Hematopoietic multipotent progenitor cell treated with erythropoietin and hydrocortisone succinate and interleukin-3 and kit ligand, for 8 days (in vitro differentiated cells): ENCODE measurements at regions not wholly inside any gene's neighbourhood (a gene's known extent, or its start where the extent isn't known, plus 50 kb on each side); places are given as distances from the start of the nearest gene placed in this dataset.
A peak's percentile ranks its signal among the peaks of the same experiment; 100 is the strongest.

Experiments
- DNase-seq: peaks from one replicate; pipeline ENCODE4 v3.0.0-alpha.2; 2015

- DNase-seq, result no peak
Observed at GRCh38 chrX:15191830-15192229, 78.1 kb downstream of the ASB9 start.

- DNase-seq, result no peak
Observed at GRCh38 chrX:15188039-15188438, 81.8 kb downstream of the ASB9 start.

DNA sequence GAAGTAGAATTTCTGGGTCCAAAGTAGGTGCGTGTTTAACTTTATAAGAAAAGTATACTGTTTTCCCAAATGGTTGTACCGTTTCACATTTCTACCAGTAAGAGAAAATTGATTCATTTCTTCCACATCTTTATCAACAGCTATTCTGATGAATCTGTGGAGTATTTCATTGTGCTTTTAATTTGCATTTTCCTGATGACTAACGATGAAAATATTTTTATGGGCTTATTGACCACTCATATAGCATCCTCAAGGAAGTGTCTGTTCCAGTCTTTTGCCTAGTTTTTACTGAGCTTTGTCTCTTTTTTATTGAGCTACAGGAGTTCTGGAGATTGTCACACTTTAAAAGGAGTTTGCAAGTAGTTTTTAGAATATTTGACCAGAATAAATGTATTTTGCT is 92.6 kb downstream of the ASB9 start:
- no peak for DNase-seq

GRCh38 chrX:15173411-15173810 is 96.5 kb downstream of the ASB9 start:
- DNase-seq, result no peak

DNA sequence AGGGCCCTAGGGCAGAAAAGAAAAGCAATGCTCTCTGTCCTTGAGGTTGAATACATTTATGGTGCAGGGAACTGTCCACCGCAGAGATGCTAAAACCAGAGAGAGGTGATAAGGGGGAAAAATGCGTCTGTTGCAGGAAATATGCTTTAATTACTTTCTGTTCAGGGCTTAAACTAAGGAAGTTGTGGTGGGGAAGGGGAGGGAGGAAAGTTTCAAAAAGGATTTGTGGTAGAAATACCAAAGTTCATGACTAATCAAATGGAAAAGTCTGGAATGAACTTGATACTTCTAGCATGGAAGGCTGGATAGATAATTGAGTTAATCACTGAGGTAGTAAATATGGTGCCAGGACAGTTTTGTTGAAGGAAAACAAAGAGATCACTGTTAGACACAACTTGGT is 99.0 kb downstream of the ASB9 start:
- no peak for DNase-seq

DNA sequence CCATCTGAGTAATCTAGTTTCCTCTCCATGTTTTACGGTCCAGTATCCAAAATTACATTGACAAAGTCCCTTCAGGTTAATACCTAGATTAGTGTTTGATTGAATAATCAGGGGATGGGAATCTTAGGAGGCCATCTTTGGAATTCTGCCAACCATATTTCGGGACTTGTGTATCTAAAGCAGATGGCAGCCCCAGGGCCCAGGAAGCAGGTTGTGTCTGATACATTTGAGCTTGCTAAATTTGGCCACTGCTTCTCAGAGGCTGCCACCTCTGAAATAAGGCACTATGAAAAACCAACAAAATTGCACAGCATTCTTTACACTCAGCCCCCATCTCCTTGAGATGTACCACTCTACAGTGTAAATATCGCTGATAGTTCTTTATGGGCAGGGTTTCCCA is 102.1 kb downstream of the ASB9 start:
- no peak for DNase-seq

- DNase-seq, result peak; percentile 1
Observed at GRCh38 chrX:15165832-15166231, 104.1 kb downstream of the ASB9 start.

DNA sequence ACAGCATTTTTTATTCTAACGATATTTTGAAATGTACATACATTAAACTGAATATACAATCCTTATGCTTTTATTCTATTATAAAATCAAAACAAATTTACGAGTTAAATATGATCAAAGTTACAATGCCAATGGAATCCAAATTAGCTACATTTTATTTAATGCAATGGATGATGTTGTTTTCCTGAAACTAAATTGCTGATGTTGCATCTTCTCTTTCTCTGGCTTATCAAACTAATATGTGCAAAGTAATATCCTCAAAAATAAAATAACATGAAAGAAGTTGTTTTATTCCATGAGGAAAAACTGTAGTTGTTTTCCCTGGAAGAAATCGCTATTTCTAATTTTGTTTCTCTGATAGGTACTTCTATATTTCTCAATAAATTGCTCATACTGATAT is 106.8 kb downstream of the ASB9 start:
- no peak for DNase-seq

GRCh38 chrX:15160558-15161095 is 109.3 kb downstream of the ASB9 start:
- no peak for DNase-seq

DNA sequence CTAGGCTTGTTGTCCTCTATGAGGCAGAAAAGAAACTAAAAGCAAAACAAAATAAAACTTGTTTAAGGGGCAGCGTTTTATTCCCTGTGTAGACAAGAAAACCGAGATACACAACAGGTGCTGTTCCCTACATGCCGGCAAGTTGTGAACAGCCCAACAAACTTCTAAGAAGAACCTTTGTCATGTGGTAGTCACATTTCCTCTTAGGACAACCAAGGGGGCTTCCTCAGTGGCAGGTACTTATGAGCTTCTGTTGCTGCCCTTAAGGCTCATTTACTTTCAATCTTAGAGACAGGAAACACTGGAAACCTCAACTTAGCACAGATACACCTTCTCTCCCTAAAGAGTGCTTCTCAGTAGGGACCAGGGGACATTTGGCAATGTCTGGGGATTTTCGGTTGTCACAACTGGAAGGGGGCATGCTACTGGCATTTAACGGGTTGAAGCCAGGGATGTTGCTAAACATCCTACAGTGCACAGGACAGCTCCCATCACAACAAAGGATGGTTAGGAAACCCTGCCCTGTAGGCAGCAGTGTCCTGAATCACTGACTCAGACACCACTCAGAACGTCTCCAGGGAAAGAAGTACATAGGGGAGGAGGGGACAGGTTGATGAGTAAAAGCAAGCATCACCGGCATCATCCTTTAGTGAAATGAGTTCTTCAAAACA is 111.0 kb downstream of the ASB9 start:
- no peak for DNase-seq

GRCh38 chrX:15158350-15158735 is 111.5 kb downstream of the ASB9 start:
- no peak for DNase-seq

DNA sequence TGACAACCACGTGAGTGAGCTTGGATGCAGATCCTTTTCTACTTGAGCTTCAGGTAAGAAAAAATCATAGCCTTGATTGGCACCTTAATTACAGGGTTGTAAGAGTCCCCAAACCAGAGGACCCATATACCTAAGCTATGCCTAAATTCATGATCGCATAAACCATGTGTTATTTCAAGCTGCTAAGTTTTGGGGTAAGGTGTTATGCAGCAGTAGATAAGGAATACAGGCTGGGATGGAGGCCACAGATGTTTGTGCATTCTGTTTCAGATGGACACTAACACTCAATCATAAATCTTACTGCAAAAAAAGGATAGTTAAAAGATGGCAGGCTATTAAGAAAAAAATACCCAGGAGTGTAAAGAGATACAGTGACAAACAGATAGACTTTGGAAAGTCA is 112.3 kb downstream of the ASB9 start:
- DNase-seq, result no peak

DNA sequence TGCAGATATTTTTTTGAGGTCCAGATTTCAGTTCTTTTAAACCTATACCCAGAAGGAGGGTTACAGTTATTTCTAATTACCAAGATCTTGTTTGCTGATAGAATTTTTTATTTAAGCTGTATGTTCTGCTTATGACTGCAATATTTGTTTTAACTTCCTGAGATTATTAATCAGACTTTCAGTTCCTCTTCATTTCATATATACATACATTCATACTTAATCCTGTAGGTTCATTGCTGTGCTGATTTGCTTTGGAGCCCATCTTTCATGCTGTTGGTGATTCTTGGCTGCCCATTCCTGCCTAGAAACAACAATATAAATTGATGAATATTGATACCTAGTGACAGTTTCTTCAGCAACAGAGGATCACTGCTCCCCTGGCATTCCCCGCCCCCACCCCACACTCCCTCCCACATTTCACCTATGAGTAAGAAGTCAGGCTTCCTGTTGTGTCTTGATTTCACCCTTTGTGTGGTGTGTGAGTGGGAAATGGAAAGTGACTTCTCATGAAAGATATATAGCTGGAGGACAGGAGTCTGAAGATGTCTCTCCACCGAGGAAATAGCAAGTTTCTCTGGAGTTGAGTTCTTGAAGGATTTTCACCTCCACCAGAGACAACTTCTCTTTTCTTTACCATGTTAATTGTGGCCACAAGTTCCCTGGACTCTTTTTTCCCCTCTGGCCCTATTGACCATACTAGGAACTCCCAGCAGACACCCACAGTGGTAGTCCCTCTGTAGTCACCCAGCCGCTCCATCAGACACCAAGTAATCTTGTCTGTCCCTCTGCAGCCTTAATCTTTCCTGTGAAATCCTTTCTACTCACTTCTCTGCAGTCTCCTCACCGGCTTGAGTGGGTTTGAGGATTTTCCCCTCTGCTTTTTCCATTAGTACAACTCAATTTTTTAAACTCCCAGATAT is 118.4 kb downstream of the ASB9 start:
- no peak for DNase-seq

DNA sequence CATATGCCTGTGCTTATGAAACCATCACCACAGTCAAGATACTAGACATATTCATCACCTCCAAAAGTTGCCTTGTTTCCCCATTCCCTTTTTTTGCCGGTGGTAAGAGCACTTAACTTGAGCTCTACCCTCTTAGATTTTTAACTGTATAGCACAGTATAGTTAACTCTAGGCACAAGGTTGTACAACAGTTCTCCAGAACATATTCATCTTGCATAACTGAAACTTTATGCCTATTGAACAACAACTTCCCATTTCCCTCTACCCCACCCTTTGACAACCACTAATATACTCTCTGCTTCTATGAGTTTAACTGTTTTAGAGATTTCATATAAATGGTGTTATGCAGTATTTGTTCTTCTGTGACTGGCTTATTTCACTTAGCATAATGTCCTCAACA is 119.3 kb downstream of the ASB9 start:
- no peak for DNase-seq

DNA sequence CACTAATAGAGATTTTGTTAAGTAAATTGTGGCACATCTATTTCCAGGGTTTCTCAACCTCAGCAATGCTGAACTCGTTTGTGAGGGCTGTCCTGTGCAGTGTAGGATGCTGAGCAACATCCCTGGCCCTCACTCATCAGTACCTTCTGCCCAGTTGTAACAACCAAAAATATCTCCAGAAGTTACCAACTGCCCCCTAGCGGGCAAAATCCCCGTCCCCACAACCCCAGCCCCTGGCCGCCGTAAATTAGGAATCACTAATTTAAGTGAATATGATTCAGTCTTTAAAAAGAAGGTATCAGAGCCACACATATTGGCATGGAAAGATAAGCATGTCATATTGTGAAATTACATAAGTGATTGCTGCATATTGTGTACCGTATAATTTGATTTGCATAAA is 123.4 kb downstream of the ASB9 start:
- no peak for DNase-seq

DNA sequence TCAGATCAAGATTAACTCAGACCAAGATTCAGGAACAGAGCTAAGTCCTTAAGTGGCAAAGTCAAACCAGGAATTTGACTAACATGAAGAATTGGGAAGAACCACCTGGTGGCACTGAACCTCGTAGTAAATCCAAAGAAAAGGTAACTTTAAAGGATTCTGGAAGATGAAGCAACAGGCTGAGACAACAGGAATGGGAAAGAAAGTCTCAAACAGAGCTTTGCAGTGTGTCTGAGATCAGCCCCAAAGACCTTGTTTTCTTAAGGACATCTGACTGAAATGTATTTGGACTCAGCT is 126.1 kb downstream of the ASB9 start:
- no peak for DNase-seq

GRCh38 chrX:15143050-15143824 is 126.6 kb downstream of the ASB9 start:
- peak; percentile 32 for DNase-seq

GRCh38 chrX:15142084-15142715 is 127.7 kb downstream of the ASB9 start:
- DNase-seq, result no peak

- DNase-seq, result no peak
Observed at GRCh38 chrX:15136795-15137194, 133.1 kb downstream of the ASB9 start.

- DNase-seq, result no peak
Observed at GRCh38 chrX:15129412-15129811, 140.5 kb downstream of the ASB9 start.

DNA sequence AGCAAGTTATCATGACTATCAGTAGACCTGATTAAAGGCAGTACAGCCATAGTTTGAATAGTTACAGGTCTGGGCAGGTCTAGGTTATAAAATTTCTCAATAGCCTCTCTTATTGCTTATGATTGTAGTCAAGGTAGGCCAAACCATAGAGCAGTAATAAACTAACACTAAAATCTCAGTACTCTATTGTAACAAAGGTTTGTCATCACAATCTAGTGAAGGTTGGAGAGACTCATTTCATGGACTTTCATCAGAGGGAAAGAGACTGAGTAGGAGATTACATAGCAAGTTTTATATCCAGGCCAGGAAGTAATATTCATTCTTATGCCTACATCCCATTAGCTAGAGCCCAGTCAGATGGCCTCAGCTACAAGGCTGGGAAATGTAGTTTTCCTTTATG is 141.0 kb downstream of the ASB9 start:
- DNase-seq, result no peak

DNA sequence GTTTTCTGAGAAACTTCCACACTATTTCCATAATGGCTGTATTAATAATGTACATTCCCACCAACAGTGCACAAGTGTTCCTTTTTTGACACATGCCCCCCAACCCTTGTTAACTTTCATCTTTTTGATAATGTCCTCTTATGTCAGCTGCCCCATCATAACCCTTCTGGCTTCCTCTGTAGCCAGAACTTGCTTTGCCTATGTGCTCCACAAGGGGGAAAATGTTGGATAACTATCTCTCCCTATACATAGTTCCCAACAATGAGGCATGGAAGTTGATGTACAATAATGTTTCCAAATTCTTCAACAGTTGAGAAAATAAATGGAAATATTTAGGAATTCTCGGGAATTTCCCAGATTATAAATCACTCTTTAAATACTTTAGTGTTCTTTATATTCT is 142.9 kb downstream of the ASB9 start:
- no peak for DNase-seq

DNA sequence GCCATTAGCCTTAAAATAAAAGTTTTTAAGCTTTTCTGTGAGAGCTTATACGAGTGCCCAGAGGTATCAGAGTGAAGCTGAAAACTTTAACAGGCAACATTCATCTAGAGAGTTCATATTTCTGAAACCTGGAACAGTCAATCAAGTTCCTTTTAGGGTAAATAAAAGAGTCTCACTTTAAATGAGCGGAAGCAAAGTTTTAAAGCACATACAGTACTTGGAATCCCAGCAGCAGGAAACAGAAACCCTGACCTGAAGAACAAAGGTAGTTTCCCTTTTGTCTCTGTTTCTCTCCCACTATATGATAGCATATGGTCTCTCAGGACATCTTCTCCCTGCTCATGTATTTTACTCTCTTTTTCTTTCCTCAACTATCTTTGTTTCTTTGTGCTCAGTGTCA is 153.0 kb downstream of the ASB9 start:
- no peak for DNase-seq
